Activated CD8-positive, alpha-beta memory T cell treated with anti-CD3 and anti-CD28 coated beads for 48 hours (primary cell): ENCODE measurements at regions not wholly inside any gene's neighbourhood (a gene's known extent, or its start where the extent isn't known, plus 50 kb on each side); places are given as distances from the start of the nearest gene placed in this dataset.

Source experiments
- DNase-seq, 3 experiments: peaks; one replicate each; pipeline ENCODE4 v3.0.0-alpha.2; 2020; ENCODE audit warnings: low read depth in 2 of 3, low spot score in 2 of 3

DNA sequence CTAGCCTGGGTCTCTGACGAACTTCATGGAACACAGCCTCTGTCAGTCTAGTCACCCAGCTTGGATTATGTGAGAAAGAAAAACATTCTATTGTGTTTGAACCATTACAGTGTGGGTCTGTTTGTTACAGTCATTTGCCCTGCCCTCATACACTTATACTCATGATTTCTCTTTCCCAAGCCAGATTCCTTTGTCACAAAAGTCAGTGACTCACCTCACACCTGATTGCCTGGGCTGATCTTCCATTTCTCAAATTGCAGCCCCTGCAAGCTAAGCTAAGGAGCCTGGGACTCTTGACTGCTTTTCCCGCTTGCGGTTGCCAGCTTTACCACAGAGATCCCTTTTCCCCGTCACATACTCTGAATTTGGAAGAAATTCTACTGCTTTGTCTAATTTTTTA lies 395.9 kb downstream of the SAMD5 start:
- no peak for DNase-seq

- no peak for DNase-seq
Observed at GRCh38 chr6:147905711-147906110, 397.2 kb downstream of the SAMD5 start.

DNA sequence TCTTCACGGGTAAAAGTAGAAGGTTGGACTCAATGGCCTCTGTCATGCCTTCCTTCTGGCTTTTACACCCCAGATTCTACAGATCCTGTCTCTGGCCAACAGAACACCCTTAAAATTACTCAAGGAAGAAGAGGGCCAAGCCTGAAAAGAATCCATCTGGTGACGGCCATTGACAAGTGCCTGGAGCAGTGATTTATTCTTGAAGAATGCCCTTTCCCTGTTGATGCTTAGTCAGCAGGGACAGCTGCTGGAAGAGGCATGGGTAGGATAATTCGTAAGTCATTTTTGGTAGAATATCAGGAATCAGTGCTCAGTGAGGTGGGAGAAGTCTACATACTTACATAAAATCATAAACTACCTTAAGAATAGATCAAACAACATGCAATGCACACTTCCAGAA lies 397.9 kb downstream of the SAMD5 start:
- DNase-seq = no peak

- DNase-seq = no peak
Observed at GRCh38 chr6:147909640-147910039, 401.1 kb downstream of the SAMD5 start.

GRCh38 chr6:147910281-147910680 lies 401.8 kb downstream of the SAMD5 start:
- DNase-seq = no peak

DNA sequence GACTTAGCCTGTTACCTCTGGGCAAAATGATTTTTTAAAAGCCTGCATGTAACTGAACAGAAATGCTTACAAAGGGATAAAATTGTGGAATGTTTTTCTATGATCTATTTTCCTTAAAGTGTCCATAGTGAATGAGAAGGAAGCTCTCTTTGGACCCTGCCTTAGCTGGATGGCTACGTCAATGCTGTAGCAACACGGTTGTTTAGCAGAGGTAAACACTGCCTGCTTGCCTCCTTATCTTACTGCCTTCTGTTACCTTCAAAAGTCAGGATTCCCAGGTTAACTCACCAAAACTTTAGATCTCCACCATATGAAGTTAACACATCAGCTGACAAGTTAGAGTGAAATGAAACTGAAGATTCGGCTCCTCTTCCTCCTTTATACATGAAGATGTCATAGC lies 402.6 kb downstream of the SAMD5 start:
- no peak for DNase-seq

- DNase-seq = no peak
Observed at GRCh38 chr6:147911686-147912085, 403.2 kb downstream of the SAMD5 start.

DNA sequence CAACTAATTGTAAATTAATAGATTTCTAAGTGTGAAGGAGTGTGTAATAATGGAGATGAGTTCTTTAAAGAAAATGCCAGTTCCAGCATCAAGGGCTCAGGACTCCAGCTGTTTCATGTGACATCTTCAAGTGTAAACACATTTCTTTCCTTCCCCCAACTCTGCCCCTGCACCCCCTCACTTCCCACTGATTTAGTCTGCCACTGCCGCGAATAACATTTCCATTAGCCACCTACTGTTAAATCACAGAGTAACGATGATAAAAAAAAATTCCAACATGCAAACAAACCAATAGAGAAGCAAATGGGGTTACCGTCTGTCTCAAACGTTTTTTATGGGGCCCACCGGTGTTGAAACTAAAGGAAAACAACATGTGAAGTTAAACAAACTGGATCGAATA lies 414.3 kb downstream of the SAMD5 start:
- DNase-seq = no peak

DNA sequence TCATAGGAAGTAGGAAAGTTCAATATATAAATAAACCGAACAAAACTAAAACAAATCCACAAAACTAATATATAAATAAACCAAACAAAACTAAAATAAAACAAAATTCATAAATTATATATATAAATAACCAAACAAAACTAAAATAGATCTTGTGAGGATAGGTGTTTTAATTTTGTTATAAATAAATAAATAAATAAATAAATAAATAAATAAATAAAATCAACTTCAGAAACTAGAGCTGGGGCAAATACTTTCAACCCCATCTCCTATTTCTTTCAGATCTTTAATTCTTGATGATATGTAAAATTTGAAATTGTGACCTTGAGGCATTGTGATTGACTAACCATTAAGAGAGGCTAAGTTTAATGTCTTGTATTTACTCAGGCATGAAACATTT lies 416.1 kb downstream of the SAMD5 start:
- DNase-seq = no peak

GRCh38 chr6:147925826-147926225 lies 416.8 kb upstream of the SASH1 start:
- no peak for DNase-seq

- DNase-seq = no peak
Observed at GRCh38 chr6:147930745-147931144, 411.9 kb upstream of the SASH1 start.

GRCh38 chr6:147933224-147933623 lies 409.4 kb upstream of the SASH1 start:
- no peak for DNase-seq

DNA sequence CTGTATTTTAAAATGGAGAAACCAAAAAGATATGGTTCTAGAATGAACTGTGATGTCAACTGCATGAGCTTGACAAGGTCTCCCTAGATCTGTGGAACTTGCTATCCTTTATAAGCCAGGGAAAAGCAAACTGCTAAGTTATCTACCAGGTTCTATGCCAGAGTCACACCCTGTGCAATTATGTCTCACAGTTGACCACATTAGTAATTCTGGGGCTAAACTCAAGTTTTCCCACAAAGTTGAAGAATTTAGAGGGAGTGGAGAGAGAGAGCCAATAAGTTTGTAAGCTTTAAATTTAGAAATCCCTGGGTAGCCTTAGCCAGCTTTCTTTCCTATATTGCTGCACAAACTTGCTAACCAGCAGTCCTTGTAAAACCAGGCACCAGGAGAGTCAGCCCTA lies 407.0 kb upstream of the SASH1 start:
- no peak for DNase-seq

DNA sequence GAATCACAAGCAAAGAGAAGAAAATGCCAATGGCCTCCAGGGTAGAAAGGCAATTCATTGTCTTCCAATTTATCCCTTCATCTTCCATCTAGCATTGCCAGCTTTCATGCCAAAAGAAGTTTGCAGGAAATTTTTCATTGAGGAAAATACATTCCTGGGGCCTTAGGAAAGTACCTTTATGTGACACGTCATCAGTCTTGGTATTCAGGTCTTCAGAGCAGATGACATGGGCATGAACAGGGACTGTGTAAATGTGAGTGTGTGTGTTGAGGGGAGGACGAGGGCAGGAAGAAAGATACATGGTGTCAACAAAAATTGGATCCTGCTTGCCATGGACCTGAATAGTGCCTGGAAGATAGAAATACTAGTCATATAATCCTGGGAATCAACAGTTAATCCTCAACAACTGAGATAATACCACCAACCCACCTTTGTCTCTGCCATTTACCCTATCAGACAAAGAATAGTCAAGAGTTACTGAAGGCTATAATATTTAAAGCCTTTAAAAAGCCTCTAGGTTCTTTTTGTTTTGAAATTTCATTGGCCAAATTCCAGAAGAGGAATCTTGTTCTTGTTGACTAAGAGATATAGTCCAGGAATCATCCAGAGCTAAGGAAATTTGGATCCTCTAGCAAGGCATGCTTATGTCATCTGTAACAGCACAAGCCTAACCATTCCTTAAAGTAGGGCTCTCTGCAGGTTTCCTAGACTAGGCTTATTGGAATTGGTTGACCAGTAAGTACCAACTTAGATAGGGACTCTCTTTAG lies 405.8 kb upstream of the SASH1 start:
- DNase-seq = no peak

- no peak for DNase-seq
Observed at GRCh38 chr6:147941143-147941542, 401.5 kb upstream of the SASH1 start.

- no peak for DNase-seq
Observed at GRCh38 chr6:147942363-147942762, 400.3 kb upstream of the SASH1 start.

DNA sequence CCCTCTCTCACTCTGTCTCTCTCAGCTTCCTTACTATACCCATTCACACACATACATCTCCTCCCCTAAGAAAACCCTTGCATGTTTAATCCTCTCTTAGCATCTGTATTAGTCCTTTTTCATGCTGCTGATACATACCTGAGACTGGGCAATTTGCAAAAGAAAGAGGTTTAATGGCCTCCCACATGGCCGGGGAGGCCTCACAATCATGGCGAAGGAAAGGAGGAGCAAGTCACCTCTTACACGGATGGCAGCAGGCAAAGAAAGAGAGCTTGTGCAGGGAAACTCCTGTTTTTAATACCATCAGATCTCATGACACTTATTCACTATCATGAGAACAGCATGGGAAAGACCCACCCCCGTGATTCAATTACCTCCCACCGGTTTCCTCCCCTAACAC lies 398.5 kb upstream of the SASH1 start:
- no peak for DNase-seq

DNA sequence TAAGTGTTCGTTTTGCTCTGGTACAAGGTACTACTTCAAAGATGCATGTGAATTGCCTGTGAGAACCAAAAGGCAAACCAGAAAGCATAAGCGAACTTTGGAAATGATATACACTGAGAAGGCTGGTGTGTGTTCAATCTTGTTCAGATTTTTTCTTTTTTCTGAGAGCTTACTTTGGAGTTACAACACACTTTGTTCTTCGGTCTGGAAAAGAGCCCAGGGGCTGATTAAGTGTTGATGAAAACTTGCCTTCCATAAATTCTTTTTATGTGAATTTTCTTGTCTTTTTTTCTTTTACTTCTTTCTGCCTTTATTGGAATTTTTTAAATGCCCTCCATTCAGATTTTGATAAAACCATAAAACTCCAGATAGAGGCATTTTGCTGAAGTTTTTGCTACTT lies 395.1 kb upstream of the SASH1 start:
- no peak for DNase-seq

- no peak for DNase-seq
Observed at GRCh38 chr6:147949981-147950622, 392.5 kb upstream of the SASH1 start.

GRCh38 chr6:147950623-147950987 lies 392.0 kb upstream of the SASH1 start:
- DNase-seq = no peak

- no peak for DNase-seq
Observed at GRCh38 chr6:147951726-147952125, 390.9 kb upstream of the SASH1 start.

DNA sequence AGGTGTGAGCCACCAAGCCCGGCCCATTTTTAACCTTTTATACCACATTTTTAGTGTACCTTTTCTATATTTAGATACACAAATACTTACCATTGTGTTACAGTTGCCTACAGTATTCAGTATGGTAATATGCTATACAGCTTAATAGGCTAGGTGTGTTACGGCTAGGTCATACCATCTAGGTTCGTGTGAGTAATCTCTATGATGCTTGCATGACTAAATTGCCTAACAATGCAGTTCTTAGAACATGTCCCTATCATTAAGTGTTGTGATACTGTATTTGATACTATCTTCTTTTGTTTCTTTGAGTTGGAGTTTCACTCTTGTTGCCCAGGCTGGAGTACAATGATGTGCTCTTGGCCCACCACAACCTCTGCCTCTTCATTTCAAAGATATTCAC lies 387.7 kb upstream of the SASH1 start:
- DNase-seq = no peak

DNA sequence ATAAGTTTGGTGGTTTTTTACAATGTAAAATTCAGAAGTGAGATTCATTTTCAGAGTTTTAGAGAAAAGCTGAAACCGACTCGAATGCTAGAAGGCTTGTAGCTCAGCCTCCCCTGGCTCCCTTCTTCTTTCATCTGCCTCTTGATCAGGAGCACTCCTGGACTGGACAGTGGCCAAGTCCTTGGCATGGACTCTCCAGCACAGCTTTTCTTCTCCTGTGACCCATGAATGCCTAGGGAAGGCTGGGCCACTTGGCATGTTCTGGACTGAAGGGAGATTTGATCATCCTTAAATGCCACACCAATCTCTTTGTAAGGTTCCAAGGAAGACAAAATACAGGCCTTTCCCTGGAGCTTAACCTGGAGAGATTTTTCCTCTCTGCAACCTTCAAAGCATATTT lies 384.0 kb upstream of the SASH1 start:
- no peak for DNase-seq
